ENCODE measurements at regions not wholly inside any gene's neighbourhood (a gene's known extent, or its start where the extent isn't known, plus 50 kb on each side); places are given as distances from the start of the nearest gene placed in this dataset.
"Not testable (repeated sequence)": the region's sequence is repeated elsewhere in the genome, so short reads cannot be mapped to it uniquely, and the experiment has no call there.

DNA sequence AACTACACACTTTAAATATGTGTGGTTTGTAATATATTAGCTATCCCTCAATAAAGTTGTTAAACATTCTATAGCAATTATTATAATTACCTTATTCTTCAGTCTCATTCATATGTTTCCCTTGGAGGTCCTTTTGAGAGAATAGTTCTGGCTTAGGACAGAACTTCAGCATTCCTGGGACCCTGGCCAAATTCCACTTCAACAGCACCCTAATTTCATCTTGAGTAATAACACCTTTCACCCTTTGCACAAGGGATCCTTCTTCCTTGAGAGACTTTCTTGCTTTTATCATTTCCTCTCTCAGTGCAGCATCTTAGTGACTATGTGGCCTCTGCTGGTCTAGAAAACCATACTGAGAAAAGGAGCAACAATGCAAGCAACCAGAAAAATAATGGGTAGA is 255.9 kb downstream of the C11orf87 start:
- no peaks in the 10 kb centered on the region for H3K27me3 ChIP-seq (ENCODE audit: insufficient read depth, low read length)
- Mint-ChIP-seq H3K9me3 (peaks cover 0 to 3% (median 0%) of the 10 kb centered on the region in 8 donors), H3K4me1 (no peaks in the 10 kb centered on the region), H3K4me3 (no peak overlapping the region), H3K27me3 (no peaks in the 10 kb centered on the region), H3K27ac (no peak overlapping the region), H3K36me3 (no peaks in the 10 kb centered on the region)
- ChIA-PET CTCF (ENCODE audit: partially characterized antibody) (no interaction called here), POLR2A (ENCODE audit: partially characterized antibody) (no interaction called here)
- intact Hi-C loops (cut with micrococcal nuclease): no loop called here
- no peaks in the 10 kb centered on the region for H3K9me3 ChIP-seq (ENCODE audit: control insufficient read depth in 1 of 2, low read length in 2 of 2)
- no peak overlapping the region for H3K4me3 ChIP-seq (ENCODE audit: low read length in 2 of 2)
- H3K27ac ChIP-seq (ENCODE audit: low read depth, low read length): no peak overlapping the region
- DNase-seq: no peak
- H3K4me1 ChIP-seq (ENCODE audit: insufficient read depth, low read length): no peaks in the 10 kb centered on the region
- no peaks in the 10 kb centered on the region for H3K36me3 ChIP-seq (ENCODE audit: insufficient read depth, low read length)

DNA sequence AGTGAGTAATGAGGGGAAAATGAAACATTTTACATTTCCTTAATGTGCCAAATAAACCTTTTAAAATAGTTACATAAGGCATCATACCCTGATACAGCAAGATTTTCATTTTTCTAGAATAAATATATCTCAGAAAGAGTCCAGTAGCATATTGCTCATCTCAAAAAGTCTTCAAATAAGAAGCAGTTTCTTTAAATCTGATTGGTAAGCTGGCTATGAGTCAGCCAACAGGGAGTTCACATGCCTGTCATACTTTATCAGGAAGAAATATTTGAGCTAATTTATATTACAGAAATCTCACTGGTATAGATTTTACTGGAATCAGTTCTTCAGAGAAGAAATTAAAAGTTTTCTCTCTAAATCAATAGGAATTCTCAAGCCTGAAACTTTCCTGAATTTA is 258.1 kb downstream of the C11orf87 start:
- Histone ChIP-seq H3K27me3 (ENCODE audit: insufficient read depth, low read length) (no peaks in the 10 kb centered on the region), H3K9me3 (ENCODE audit: control insufficient read depth in 1 of 2, low read length in 2 of 2) (no peaks in the 10 kb centered on the region), H3K36me3 (ENCODE audit: insufficient read depth, low read length) (no peaks in the 10 kb centered on the region), H3K4me1 (ENCODE audit: insufficient read depth, low read length) (no peaks in the 10 kb centered on the region), H3K4me3 (ENCODE audit: low read length in 2 of 2) (no peak overlapping the region), H3K27ac (ENCODE audit: low read depth, low read length) (no peak overlapping the region)
- Mint-ChIP-seq H3K36me3 (no peaks in the 10 kb centered on the region), H3K4me1 (no peaks in the 10 kb centered on the region), H3K27me3 (no peaks in the 10 kb centered on the region), H3K4me3 (no peak overlapping the region), H3K9me3 (peaks cover 0 to 3% (median 0%) of the 10 kb centered on the region in 8 donors), H3K27ac (no peak overlapping the region)
- ChIA-PET CTCF (ENCODE audit: partially characterized antibody) (no interaction called here), POLR2A (ENCODE audit: partially characterized antibody) (no interaction called here)
- intact Hi-C loops (cut with micrococcal nuclease): no loop called here
- no peak for DNase-seq

DNA sequence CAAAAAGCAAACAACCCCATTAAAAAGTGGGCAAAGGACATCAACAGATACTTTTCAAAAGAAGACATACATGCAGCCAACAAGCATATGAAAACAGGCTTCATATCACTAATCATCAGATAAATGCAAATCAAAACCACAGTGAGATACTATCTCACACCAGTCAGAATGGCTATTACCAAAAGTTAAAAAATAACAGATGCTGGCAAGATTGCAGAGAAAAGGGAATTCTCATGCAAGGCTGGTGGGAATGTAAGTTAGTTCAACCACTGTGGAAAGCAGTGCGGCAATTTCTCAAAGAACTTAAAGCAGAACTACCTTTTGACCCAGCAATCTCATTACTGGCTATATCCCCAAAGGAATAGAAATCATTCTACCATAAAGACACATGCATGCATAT is 260.8 kb downstream of the C11orf87 start:
- intact Hi-C loops (cut with micrococcal nuclease); H3K4me1 ChIP-seq (ENCODE audit: insufficient read depth, low read length); POLR2A ChIA-PET (ENCODE audit: partially characterized antibody); H3K9me3 ChIP-seq (ENCODE audit: control insufficient read depth in 1 of 2, low read length in 2 of 2); H3K4me3 ChIP-seq (ENCODE audit: low read length in 2 of 2); H3K27ac Mint-ChIP-seq; H3K4me3 Mint-ChIP-seq; DNase-seq; CTCF ChIA-PET (ENCODE audit: partially characterized antibody); H3K27me3 Mint-ChIP-seq; H3K4me1 Mint-ChIP-seq; H3K27ac ChIP-seq (ENCODE audit: low read depth, low read length); H3K27me3 ChIP-seq (ENCODE audit: insufficient read depth, low read length); H3K36me3 Mint-ChIP-seq; H3K9me3 Mint-ChIP-seq; H3K36me3 ChIP-seq (ENCODE audit: insufficient read depth, low read length): not testable (repeated sequence)

DNA sequence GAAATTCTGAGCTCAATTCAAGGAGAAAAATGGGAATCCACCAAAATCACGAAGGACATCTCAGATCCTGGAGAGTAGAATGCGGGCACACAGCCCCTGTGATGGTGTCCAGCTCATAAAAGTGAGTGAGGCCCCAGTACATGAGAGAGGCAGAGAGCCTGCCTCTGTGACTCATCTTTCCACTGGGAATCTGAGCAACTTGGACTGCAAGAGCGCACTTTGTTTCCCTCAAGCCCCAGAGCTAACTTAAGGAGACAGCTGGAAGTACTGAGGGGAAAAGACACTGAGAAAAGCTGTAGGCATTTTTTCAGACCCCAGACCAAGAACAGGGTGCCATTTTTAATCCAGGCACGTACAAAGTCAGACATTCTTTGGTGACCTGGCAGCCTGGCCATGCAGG is 273.7 kb downstream of the C11orf87 start:
- no peak overlapping the region for H3K4me3 Mint-ChIP-seq
- Histone ChIP-seq H3K27ac (ENCODE audit: low read depth, low read length) (no peak overlapping the region), H3K27me3 (ENCODE audit: insufficient read depth, low read length) (no peaks in the 10 kb centered on the region), H3K9me3 (ENCODE audit: control insufficient read depth in 1 of 2, low read length in 2 of 2) (peaks cover 0 to 6% of the 10 kb centered on the region in 2 donors), H3K36me3 (ENCODE audit: insufficient read depth, low read length) (no peaks in the 10 kb centered on the region), H3K4me1 (ENCODE audit: insufficient read depth, low read length) (no peaks in the 10 kb centered on the region), H3K4me3 (ENCODE audit: low read length in 2 of 2) (no peak overlapping the region)
- H3K36me3 Mint-ChIP-seq: no peaks in the 10 kb centered on the region
- no peak for DNase-seq
- peaks cover 3 to 43% (median 31%) of the 10 kb centered on the region in 8 donors for H3K9me3 Mint-ChIP-seq
- intact Hi-C loops (cut with micrococcal nuclease): no loop called here
- no peaks in the 10 kb centered on the region for H3K4me1 Mint-ChIP-seq
- H3K27me3 Mint-ChIP-seq: no peaks in the 10 kb centered on the region
- H3K27ac Mint-ChIP-seq: no peak overlapping the region
- CTCF ChIA-PET (ENCODE audit: partially characterized antibody): no interaction called here
- POLR2A ChIA-PET (ENCODE audit: partially characterized antibody): no interaction called here

DNA sequence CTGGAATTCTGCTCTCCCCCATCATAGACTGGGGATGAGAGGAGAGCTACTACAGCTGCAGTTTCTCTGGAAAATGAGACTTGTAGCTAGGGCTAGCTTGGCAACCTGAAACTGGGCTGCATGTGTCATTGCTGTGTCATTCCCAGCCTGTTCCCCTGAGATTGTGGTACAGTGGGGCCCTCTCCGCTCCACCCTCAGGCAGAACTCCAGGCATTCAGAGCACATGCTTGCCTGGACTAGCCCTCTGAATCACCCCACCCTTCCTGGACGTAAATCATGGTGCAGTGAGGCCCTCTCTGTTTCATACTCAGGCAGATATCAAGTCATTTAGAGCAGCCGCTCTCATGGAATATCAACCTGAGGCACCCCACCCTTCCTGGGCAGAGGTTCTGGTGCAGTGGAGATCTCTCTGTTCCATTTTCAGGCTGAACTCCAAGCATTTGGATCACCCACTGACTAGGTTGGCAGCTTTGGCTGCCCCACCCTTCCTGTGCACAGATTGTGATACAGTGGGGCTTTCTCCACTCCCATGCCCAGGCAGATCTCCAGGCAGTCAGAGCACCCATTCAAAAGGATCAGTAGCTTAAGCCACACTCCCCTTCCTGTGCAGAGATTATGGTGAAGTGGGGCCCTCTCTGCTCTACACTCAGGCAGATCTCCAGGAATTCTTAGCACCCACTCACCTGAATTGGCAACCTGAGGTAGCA is 274.4 kb downstream of the C11orf87 start:
- POLR2A ChIA-PET (ENCODE audit: partially characterized antibody): no interaction called here
- H3K36me3 Mint-ChIP-seq: no peaks in the 10 kb centered on the region
- intact Hi-C loops (cut with micrococcal nuclease): no loop called here
- H3K27ac Mint-ChIP-seq: no peak overlapping the region
- no peak overlapping the region for H3K27ac ChIP-seq (ENCODE audit: low read depth, low read length)
- no peaks in the 10 kb centered on the region for H3K27me3 ChIP-seq (ENCODE audit: insufficient read depth, low read length)
- H3K9me3 Mint-ChIP-seq: peaks cover 3 to 44% (median 31%) of the 10 kb centered on the region in 8 donors
- no peak for DNase-seq
- H3K4me1 Mint-ChIP-seq: no peaks in the 10 kb centered on the region
- no peaks in the 10 kb centered on the region for H3K27me3 Mint-ChIP-seq
- H3K9me3 ChIP-seq (ENCODE audit: control insufficient read depth in 1 of 2, low read length in 2 of 2): peaks cover 0 to 6% of the 10 kb centered on the region in 2 donors
- H3K4me3 Mint-ChIP-seq: no peak overlapping the region
- no peak overlapping the region for H3K4me3 ChIP-seq (ENCODE audit: low read length in 2 of 2)
- H3K4me1 ChIP-seq (ENCODE audit: insufficient read depth, low read length): no peaks in the 10 kb centered on the region
- no peaks in the 10 kb centered on the region for H3K36me3 ChIP-seq (ENCODE audit: insufficient read depth, low read length)
- CTCF ChIA-PET (ENCODE audit: partially characterized antibody): no interaction called here

DNA sequence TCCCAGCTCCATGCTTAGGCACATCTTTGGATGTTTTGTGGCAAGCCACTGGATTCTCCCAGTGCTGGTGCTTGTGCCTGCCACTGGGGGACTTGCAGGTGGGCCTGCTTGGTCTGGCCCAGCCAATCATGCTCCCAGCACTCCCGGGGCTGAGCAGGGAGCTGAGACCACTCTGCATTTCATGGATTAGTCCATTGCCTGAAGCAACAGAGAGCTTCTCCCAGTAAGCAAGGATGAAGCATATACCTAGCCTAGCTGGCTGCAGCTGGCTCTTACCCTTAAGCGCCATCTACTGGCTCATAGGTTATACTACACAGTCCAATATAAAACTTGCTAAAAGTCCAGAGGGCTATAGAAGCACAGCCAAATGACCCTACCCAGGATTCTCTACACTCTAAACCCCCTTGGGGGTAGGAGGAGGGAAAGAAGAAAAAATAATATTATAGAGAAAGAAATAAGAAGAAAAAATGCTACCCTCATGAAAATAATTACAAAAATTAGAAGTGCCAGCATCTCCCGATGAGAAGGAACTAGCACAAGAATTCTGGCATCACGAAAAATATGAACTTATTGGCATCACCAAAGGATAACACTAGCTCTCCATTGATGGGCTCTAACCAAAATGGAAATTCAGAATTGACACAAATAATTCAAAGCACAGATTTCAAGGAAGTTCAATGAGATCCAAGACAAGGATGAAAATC is 275.3 kb downstream of the C11orf87 start:
- POLR2A ChIA-PET (ENCODE audit: partially characterized antibody): no interaction called here
- H3K4me3 Mint-ChIP-seq: no peak overlapping the region
- intact Hi-C loops (cut with micrococcal nuclease): no loop called here
- H3K27me3 Mint-ChIP-seq: no peaks in the 10 kb centered on the region
- no peak overlapping the region for H3K27ac ChIP-seq (ENCODE audit: low read depth, low read length)
- peaks cover 3 to 40% (median 30%) of the 10 kb centered on the region in 8 donors for H3K9me3 Mint-ChIP-seq
- no peak overlapping the region for H3K27ac Mint-ChIP-seq
- peaks cover 0 to 6% of the 10 kb centered on the region in 2 donors for H3K9me3 ChIP-seq (ENCODE audit: control insufficient read depth in 1 of 2, low read length in 2 of 2)
- no peak overlapping the region for H3K4me3 ChIP-seq (ENCODE audit: low read length in 2 of 2)
- no peaks in the 10 kb centered on the region for H3K4me1 ChIP-seq (ENCODE audit: insufficient read depth, low read length)
- no peaks in the 10 kb centered on the region for H3K27me3 ChIP-seq (ENCODE audit: insufficient read depth, low read length)
- CTCF ChIA-PET (ENCODE audit: partially characterized antibody): no interaction called here
- no peaks in the 10 kb centered on the region for H3K36me3 Mint-ChIP-seq
- H3K4me1 Mint-ChIP-seq: no peaks in the 10 kb centered on the region
- H3K36me3 ChIP-seq (ENCODE audit: insufficient read depth, low read length): no peaks in the 10 kb centered on the region
- DNase-seq: no peak

DNA sequence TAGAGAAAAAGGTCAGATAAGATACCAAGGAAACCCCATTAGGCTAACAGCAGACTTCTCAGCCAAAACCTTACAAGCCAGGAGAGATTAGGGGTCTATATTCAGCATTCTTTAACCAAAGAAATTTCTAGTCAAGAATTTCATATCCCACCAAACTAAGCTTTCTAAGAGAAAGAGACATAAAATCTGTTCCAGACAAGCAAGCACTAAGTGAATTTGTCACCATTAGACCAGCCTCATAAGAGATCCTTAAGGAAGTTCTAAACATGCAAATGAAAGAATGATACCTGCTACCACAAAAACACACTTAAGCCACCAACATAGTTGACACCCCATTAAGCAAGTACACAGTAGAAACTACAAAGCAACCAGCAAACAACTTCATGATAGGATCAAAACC is 276.2 kb downstream of the C11orf87 start:
- Histone ChIP-seq H3K27ac (ENCODE audit: low read depth, low read length) (no peak overlapping the region), H3K27me3 (ENCODE audit: insufficient read depth, low read length) (no peaks in the 10 kb centered on the region), H3K36me3 (ENCODE audit: insufficient read depth, low read length) (no peaks in the 10 kb centered on the region), H3K4me3 (ENCODE audit: low read length in 2 of 2) (no peak overlapping the region), H3K9me3 (ENCODE audit: control insufficient read depth in 1 of 2, low read length in 2 of 2) (peaks cover 0 to 6% of the 10 kb centered on the region in 2 donors), H3K4me1 (ENCODE audit: insufficient read depth, low read length) (no peaks in the 10 kb centered on the region)
- Mint-ChIP-seq H3K27ac (no peak overlapping the region), H3K4me3 (no peak overlapping the region), H3K9me3 (peaks cover 3 to 37% (median 30%) of the 10 kb centered on the region in 8 donors), H3K27me3 (no peaks in the 10 kb centered on the region), H3K4me1 (no peaks in the 10 kb centered on the region), H3K36me3 (no peaks in the 10 kb centered on the region)
- no peak for DNase-seq
- ChIA-PET CTCF (ENCODE audit: partially characterized antibody) (no interaction called here), POLR2A (ENCODE audit: partially characterized antibody) (no interaction called here)
- intact Hi-C loops (cut with micrococcal nuclease): no loop called here

Measured in CD4-positive, alpha-beta memory T cell (primary cell).